Myocyte (in vitro differentiated cells): ENCODE measurements at regions not wholly inside any gene's neighbourhood (a gene's known extent, or its start where the extent isn't known, plus 50 kb on each side); places are given as distances from the start of the nearest gene placed in this dataset.
"Not testable (repeated sequence)": the region's sequence is repeated elsewhere in the genome, so short reads cannot be mapped to it uniquely, and the experiment has no call there.

Source experiments
- DNase-seq: peaks from one replicate; pipeline ENCODE4 v3.0.0-alpha.2; 2012; ENCODE audit warnings: low read depth

GRCh38 chr6:145090801-145091585, 644.3 kb downstream of the EPM2A start:
- DNase-seq, result no peak

DNA sequence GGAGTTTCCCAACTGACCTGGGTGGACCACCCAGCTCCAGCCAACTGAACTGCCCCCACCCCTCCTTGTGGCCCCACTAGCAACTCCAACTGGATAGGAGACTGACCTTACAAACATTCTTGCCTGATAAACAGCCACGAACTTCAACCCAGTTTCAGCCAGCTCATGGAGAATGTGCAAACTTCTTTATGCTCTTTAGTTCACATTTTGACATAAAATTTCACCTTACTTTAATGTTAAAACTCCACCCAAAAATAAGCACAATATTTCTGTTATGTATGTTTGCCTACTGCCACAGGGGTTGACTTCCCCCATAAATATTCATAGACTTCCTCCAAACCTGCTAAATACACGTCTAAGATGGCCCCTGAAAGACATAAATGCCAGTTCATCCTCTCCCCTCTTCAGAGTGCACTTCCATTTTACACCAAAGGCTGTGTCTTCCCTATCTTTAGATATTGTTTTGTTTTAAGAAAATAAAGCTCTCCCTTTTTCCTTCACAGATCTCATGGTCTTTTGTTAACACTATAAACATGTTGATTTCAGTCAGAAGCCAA, 643.7 kb downstream of the EPM2A start:
- DNase-seq, result no peak

GRCh38 chr6:145092554-145092953, 642.8 kb downstream of the EPM2A start:
- DNase-seq, result peak; percentile 18

GRCh38 chr6:145093226-145093625, 642.1 kb downstream of the EPM2A start:
- DNase-seq, result peak; percentile 67

DNA sequence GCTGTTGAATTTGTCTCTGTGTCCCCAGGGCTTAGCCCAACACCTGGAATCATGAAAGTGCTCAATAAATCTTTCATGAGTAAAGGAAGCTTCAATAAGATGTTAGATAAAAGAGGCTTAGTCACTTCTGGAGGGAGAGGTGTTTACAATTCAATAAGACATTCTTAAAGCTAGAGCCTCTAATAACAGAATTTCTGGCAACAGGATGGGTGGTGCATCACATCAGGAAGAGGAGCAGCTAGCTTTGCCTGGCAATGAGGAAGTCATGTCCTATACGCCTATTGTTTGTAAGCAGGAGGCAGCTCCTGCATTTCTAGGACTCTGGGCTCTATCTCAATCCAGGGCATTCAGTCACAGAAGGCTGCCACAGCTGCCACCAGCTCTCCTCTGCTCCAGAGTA, 638.5 kb downstream of the EPM2A start:
- DNase-seq, result no peak

GRCh38 chr6:145098127-145098526, 637.2 kb downstream of the EPM2A start:
- DNase-seq, result not testable (repeated sequence)

- DNase-seq, result no peak
Measured at GRCh38 chr6:145099713-145100112, 635.6 kb downstream of the EPM2A start.

DNA sequence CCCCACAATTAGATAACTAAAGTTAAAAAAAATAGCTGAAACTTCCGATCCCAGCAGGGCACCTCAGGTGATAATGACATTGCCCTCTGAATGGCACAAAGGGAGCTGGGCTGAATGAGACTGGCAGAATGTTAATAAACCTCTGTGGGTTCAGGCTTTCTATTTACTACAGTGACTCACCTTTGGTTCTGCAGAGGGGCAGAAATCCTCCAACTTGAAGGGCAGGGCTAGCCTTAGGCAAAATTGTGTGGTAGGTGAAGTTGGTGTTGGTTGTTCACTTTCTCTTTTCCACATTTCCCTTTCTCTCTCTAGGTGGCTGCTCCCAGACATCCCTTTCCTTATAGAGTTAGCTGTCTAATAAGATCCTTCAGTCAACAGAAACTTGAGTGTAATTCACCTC, 625.2 kb downstream of the EPM2A start:
- DNase-seq, result no peak

- DNase-seq, result not testable (repeated sequence)
Measured at GRCh38 chr6:145111407-145111806, 623.9 kb downstream of the EPM2A start.

- DNase-seq, result no peak
Measured at GRCh38 chr6:145112711-145113148, 622.6 kb downstream of the EPM2A start.

- DNase-seq, result no peak
Measured at GRCh38 chr6:145115638-145116037, 619.7 kb downstream of the EPM2A start.

GRCh38 chr6:145116591-145117178, 618.6 kb downstream of the EPM2A start:
- DNase-seq, result no peak

DNA sequence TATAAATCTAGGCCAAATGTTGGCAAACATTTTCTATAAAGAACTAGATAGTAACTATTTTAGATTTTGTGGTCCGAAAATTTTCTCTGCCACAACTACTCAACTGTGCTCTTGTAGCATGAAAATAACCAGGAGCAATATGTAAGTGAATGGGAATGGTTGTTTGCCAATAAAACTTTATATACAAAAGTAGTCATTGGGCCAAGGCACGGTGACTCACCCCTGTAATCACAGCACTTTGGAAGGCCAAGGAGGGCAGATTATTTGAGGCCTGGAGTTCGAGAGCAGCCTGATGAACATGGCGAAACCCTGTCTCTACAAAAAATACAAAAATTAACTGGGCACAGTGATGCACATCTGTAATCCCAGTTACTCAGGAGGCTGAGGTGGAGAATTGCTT, 617.1 kb downstream of the EPM2A start:
- DNase-seq, result no peak

DNA sequence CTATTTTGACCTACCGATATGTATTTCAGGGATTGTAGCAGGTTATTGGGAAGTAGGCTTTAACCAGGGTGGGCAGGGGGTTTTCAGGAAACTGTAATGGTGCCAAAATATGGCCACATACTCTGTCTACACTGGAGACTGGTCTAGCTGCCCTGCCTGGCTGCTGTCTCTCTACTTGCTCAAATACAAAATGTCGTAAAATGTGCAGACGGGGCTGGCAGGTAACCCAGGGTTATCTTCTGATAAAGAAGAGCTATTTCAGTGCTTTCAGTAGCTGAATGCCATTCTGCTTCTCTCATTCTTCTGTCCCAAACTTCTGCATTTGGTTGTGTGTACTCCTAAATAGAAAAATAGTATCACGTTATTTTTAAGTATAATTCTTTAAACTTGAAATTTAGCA, 616.2 kb downstream of the EPM2A start:
- no peak for DNase-seq

DNA sequence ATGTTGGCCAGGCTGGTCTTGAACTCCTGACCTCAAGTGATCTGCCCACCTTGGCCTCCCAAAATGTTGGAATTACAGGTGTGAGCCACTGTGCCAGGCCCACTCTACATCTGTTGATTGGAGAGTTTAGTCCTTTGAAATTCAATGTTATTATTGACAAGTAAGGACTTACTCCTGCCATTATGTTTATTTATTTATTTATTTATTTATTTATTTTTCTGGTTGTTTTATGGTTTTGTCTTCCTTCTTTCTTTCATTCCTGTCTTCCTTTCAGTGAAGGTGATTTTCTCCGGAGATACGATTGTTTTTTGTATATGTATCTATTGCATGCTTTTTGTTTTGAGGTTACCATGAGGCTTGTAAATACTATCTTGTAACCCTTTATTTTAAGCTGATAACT, 602.6 kb downstream of the EPM2A start:
- DNase-seq, result no peak

- DNase-seq, result no peak
Measured at GRCh38 chr6:145135702-145136101, 599.6 kb downstream of the EPM2A start.

DNA sequence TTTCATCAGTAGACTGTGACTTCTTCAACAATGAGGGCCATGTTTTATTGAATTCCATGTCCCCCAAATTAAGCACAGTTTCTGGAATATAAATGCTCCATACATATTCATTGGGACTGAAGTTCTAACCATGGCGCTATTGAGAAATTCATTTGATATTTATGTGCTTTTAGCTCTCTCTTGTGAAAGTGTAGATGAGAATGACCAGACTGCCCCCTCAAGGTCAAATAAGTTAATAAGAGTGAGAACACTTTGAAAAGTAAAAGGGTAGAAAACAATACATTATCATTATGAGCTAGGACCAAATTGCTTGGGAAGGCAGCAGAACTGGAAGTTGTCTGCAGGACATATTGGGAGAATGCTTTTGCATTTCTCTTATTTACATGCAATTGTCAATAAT, 597.9 kb downstream of the EPM2A start:
- DNase-seq, result peak; percentile 43

DNA sequence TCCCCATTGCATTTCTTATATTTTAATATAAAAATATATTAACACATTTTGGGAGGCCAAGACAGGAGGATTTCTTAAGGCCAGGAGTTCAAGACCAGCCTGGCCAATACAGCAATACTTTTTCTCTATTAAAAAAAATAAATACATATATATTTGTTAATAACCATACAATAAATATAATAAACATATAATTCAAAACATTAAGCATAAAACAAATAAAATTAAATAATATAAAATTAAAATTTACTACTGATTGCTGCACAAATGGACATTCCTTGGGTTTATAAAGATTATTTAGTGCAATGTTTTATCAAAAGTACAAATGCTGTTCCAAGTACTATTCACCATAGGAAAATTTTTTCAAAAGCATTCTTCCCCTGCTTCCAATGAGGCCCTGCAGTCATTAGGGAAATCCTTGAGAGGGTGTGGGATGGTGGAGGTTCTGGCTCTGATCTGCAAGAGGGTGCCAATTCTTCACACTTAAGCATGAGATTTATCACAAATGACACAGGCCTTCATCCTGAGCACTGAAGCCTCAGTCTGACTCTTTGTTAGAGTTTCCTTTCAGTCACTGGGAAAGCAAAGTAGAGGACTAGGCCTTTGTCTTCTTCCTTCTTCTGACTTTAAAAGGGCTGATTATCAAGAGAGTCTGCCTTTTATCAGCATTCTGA, 596.7 kb downstream of the EPM2A start:
- no peak for DNase-seq

GRCh38 chr6:145139140-145139850, 596.0 kb downstream of the EPM2A start:
- no peak for DNase-seq

- no peak for DNase-seq
Measured at GRCh38 chr6:145139895-145140294, 595.4 kb downstream of the EPM2A start.

DNA sequence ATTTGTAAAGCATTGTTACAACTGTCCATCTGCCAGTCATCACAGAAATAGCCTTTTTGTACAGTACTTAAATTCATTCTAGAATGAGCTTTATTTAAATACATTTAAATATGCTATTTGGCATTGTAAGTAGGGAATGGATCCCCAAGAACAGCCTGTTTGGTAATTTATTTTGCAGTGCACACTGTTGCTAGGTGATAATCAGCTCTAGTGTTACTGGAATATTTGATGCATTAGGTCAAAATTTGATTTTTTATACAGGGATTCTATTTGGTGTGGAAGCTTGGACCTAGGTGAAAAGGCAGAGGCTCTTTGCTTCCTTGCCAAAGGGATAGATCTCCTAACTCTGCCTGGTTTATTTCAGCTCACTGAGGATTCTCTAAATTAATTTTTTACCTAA, 593.7 kb downstream of the EPM2A start:
- DNase-seq, result no peak

GRCh38 chr6:145142958-145143357, 592.4 kb downstream of the EPM2A start:
- DNase-seq, result no peak
